ENCODE measurements at regions not wholly inside any gene's neighbourhood (a gene's known extent, or its start where the extent isn't known, plus 50 kb on each side); places are given as distances from the start of the nearest gene placed in this dataset.

GRCh38 chr12:87756111-87756510, 273.1 kb downstream of the C12orf50 start:
- no peaks in the 10 kb centered on the region for H3K36me3 ChIP-seq (ENCODE audit: insufficient read depth, low read length)
- no peaks in the 10 kb centered on the region for H3K4me1 ChIP-seq (ENCODE audit: insufficient read depth, low read length)
- H3K9me3 ChIP-seq (ENCODE audit: control insufficient read depth, insufficient read depth, low read length) = no peaks in the 10 kb centered on the region
- H3K9ac ChIP-seq (ENCODE audit: low read depth, low read length) = no peak overlapping the region

- H3K9ac ChIP-seq (ENCODE audit: low read depth, low read length) = no peak overlapping the region
- H3K4me1 ChIP-seq (ENCODE audit: insufficient read depth, low read length) = no peaks in the 10 kb centered on the region
- H3K36me3 ChIP-seq (ENCODE audit: insufficient read depth, low read length) = no peaks in the 10 kb centered on the region
- no peaks in the 10 kb centered on the region for H3K9me3 ChIP-seq (ENCODE audit: control insufficient read depth, insufficient read depth, low read length)
Measured at GRCh38 chr12:87728931-87729593, 300.1 kb downstream of the C12orf50 start.

GRCh38 chr12:87720967-87721366, 308.2 kb downstream of the C12orf50 start:
- Histone ChIP-seq H3K36me3 (ENCODE audit: insufficient read depth, low read length) (no peaks in the 10 kb centered on the region), H3K9me3 (ENCODE audit: control insufficient read depth, insufficient read depth, low read length) (no peaks in the 10 kb centered on the region), H3K9ac (ENCODE audit: low read depth, low read length) (no peak overlapping the region), H3K4me1 (ENCODE audit: insufficient read depth, low read length) (no peaks in the 10 kb centered on the region)

DNA sequence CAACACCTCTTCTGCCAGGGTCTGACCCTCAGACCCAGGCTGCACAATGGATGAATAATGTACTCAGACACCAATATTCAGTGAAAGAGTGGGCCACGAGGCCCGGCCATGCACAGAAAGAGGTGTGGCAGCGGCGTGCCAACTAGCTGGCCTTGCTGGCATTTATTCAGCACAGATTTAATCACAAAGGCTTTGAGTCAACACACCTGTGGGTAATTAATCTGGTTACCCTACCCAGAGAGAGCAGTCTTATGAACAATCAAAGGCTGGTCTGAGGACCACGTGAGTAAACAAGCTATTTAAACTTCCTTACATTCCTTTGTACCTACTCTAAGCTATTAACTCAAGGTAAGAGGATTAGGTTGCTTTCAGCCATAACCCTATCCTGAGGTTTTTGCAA, 324.8 kb downstream of the C12orf50 start:
- H3K36me3 ChIP-seq (ENCODE audit: insufficient read depth, low read length) = no peaks in the 10 kb centered on the region
- no peaks in the 10 kb centered on the region for H3K9me3 ChIP-seq (ENCODE audit: control insufficient read depth, insufficient read depth, low read length)
- no peaks in the 10 kb centered on the region for H3K4me1 ChIP-seq (ENCODE audit: insufficient read depth, low read length)
- no peak overlapping the region for H3K9ac ChIP-seq (ENCODE audit: low read depth, low read length)

DNA sequence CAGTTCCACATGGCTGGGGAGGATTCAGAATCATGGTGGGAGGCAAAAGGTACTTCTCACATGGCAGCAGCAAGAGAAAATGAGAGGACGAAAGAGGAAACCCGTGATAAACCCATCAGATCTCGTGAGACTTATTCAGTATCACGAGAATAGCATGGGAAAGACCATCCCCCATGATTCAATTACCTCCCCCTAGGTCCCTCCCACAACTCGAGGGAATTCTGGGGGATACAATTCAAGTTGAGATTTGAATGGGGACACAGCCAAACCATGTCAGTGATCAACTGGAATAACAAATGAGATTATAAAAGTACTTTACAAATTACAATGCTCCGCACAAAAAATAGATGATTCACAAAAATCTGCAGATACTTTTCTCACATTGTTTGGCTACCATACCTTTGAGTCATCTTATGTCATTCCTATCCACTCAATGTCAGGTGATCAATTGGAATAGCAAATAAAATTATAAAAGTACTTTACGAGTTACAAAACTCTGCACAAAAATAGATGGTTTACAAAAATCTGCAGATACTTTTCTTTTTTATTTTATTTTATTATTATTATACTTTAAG, 338.9 kb downstream of the C12orf50 start:
- Histone ChIP-seq H3K4me1 (ENCODE audit: insufficient read depth, low read length) (peaks cover 9% of the 10 kb centered on the region), H3K36me3 (ENCODE audit: insufficient read depth, low read length) (no peaks in the 10 kb centered on the region), H3K9ac (ENCODE audit: low read depth, low read length) (no peak overlapping the region), H3K9me3 (ENCODE audit: control insufficient read depth, insufficient read depth, low read length) (no peaks in the 10 kb centered on the region)

GRCh38 chr12:87689196-87689595, 340.0 kb downstream of the C12orf50 start:
- no peak overlapping the region for H3K9ac ChIP-seq (ENCODE audit: low read depth, low read length)
- H3K36me3 ChIP-seq (ENCODE audit: insufficient read depth, low read length) = no peaks in the 10 kb centered on the region
- peaks cover 9% of the 10 kb centered on the region for H3K4me1 ChIP-seq (ENCODE audit: insufficient read depth, low read length)
- H3K9me3 ChIP-seq (ENCODE audit: control insufficient read depth, insufficient read depth, low read length) = no peaks in the 10 kb centered on the region

DNA sequence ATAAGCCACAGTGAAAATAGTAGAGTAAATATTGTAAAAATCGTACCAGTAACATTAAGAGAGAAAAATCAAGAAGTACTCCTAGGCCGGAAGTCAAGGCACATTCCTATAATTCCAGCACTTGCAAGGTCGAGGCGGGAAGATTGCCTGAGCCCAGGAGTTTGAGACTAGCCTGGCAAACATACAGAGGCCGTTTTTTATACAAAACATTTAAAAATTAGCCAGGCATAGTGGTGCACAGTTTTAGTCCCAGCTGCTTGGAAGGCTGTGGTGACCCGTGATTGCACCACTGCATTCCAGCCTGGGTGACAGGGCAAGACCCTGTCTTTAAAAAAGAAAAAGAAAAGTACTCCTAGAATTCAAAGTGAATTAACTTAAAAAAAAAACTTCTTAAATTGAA, 341.8 kb downstream of the C12orf50 start:
- Histone ChIP-seq H3K36me3 (ENCODE audit: insufficient read depth, low read length) (no peaks in the 10 kb centered on the region), H3K4me1 (ENCODE audit: insufficient read depth, low read length) (peaks cover 9% of the 10 kb centered on the region), H3K9me3 (ENCODE audit: control insufficient read depth, insufficient read depth, low read length) (no peaks in the 10 kb centered on the region), H3K9ac (ENCODE audit: low read depth, low read length) (no peak overlapping the region)

GRCh38 chr12:87685696-87686095, 343.5 kb downstream of the C12orf50 start:
- no peaks in the 10 kb centered on the region for H3K9me3 ChIP-seq (ENCODE audit: control insufficient read depth, insufficient read depth, low read length)
- peaks cover 9% of the 10 kb centered on the region for H3K4me1 ChIP-seq (ENCODE audit: insufficient read depth, low read length)
- H3K36me3 ChIP-seq (ENCODE audit: insufficient read depth, low read length) = no peaks in the 10 kb centered on the region
- no peak overlapping the region for H3K9ac ChIP-seq (ENCODE audit: low read depth, low read length)

DNA sequence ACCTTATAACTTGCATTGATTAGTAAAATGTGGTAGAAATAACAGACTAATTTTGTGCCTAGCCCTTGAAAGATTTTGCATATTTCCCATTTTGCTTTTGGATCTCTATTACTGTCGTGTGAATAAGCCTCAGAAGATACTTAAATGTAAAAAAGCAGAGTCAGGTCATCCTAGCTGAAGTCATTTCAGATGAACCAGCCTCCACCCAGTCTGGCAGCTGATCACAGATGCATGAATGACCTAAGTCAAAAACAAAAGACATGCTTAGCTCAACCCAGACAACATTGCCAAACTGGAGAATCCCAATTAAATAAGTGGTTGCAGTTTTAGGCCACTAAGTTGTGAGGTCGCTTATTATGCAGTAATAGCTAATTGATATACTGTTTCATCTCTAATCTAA, 349.9 kb downstream of the C12orf50 start:
- no peaks in the 10 kb centered on the region for H3K9me3 ChIP-seq (ENCODE audit: control insufficient read depth, insufficient read depth, low read length)
- no peaks in the 10 kb centered on the region for H3K4me1 ChIP-seq (ENCODE audit: insufficient read depth, low read length)
- H3K36me3 ChIP-seq (ENCODE audit: insufficient read depth, low read length) = no peaks in the 10 kb centered on the region
- no peak overlapping the region for H3K9ac ChIP-seq (ENCODE audit: low read depth, low read length)

GRCh38 chr12:87678453-87678852, 350.7 kb downstream of the C12orf50 start:
- Histone ChIP-seq H3K4me1 (ENCODE audit: insufficient read depth, low read length) (no peaks in the 10 kb centered on the region), H3K36me3 (ENCODE audit: insufficient read depth, low read length) (no peaks in the 10 kb centered on the region), H3K9me3 (ENCODE audit: control insufficient read depth, insufficient read depth, low read length) (no peaks in the 10 kb centered on the region), H3K9ac (ENCODE audit: low read depth, low read length) (no peak overlapping the region)

- Histone ChIP-seq H3K9ac (ENCODE audit: low read depth, low read length) (no peak overlapping the region), H3K9me3 (ENCODE audit: control insufficient read depth, insufficient read depth, low read length) (no peaks in the 10 kb centered on the region), H3K4me1 (ENCODE audit: insufficient read depth, low read length) (no peaks in the 10 kb centered on the region), H3K36me3 (ENCODE audit: insufficient read depth, low read length) (no peaks in the 10 kb centered on the region)
Measured at GRCh38 chr12:87676731-87677130, 352.5 kb downstream of the C12orf50 start.

GRCh38 chr12:87671757-87672156, 357.4 kb downstream of the C12orf50 start:
- no peaks in the 10 kb centered on the region for H3K4me1 ChIP-seq (ENCODE audit: insufficient read depth, low read length)
- H3K36me3 ChIP-seq (ENCODE audit: insufficient read depth, low read length) = no peaks in the 10 kb centered on the region
- 0 out of 2 replicates have a peak, but pooled peaks cover 2% of the 10 kb centered on the region for H3K9me3 ChIP-seq (ENCODE audit: control insufficient read depth, insufficient read depth, low read length)
- no peak overlapping the region for H3K9ac ChIP-seq (ENCODE audit: low read depth, low read length)

- H3K4me1 ChIP-seq (ENCODE audit: insufficient read depth, low read length) = no peaks in the 10 kb centered on the region
- no peaks in the 10 kb centered on the region for H3K36me3 ChIP-seq (ENCODE audit: insufficient read depth, low read length)
- peak overlapping the region; percentile 31; the same call in 1 of the 2 replicates for H3K9ac ChIP-seq (ENCODE audit: low read depth, low read length)
- 0 out of 2 replicates have a peak, but pooled peaks cover 2% of the 10 kb centered on the region for H3K9me3 ChIP-seq (ENCODE audit: control insufficient read depth, insufficient read depth, low read length)
Measured at GRCh38 chr12:87670448-87670847, 358.8 kb downstream of the C12orf50 start.

DNA sequence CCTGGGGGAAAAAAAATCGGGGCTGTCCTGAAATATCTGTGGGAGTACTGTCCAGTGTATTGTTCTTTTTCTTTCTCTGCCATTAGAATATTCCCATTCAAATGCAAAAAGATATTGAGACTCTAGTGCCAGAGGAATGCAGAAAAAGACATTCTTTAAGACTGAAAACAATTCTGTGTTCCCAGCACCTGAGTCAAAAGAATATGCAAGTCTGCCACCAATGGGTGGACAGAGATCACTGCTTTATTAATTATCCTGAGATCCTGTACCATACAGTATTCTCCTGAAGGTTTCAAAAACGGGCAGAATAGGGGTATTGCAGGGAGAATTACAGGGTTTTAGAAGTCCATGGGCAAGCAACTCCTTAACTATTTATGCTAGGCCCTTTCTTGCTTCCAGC, 361.8 kb downstream of the C12orf50 start:
- Histone ChIP-seq H3K36me3 (ENCODE audit: insufficient read depth, low read length) (no peaks in the 10 kb centered on the region), H3K4me1 (ENCODE audit: insufficient read depth, low read length) (no peaks in the 10 kb centered on the region), H3K9ac (ENCODE audit: low read depth, low read length) (no peak overlapping the region), H3K9me3 (ENCODE audit: control insufficient read depth, insufficient read depth, low read length) (0 out of 2 replicates have a peak, but pooled peaks cover 2% of the 10 kb centered on the region)

DNA sequence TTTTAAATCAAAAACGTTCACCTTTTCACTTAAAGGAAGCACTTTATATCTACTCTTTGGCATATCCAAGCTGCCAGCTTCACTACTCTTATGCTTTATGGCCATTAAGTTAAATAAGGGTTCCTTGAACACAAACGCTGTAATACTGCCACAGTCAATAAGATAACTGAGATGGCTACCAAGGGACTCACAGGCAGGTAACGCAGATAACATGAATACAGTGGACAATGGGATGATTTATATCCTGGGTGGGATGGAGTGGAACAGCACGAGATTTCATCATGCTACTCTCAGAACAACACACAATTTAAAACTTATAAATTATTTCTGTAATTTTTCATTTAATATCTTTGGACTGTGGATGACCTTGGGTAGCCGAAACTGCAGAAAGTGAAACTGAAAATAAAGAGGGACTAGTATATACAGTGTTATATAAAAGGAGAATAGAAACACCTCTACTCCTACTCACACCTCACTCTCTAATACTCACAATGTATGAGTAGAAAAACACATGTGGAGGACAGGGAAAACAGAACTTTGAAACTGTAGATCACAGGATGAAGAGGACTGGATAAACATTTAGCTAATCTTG, 367.3 kb downstream of the C12orf50 start:
- Histone ChIP-seq H3K36me3 (ENCODE audit: insufficient read depth, low read length) (no peaks in the 10 kb centered on the region), H3K9ac (ENCODE audit: low read depth, low read length) (no peak overlapping the region), H3K4me1 (ENCODE audit: insufficient read depth, low read length) (no peaks in the 10 kb centered on the region), H3K9me3 (ENCODE audit: control insufficient read depth, insufficient read depth, low read length) (no peaks in the 10 kb centered on the region)

Data from ES-I3 (cell line).